Activated CD8-positive, alpha-beta memory T cell treated with anti-CD3 and anti-CD28 coated beads for 36 hours (primary cell): ENCODE measurements at regions not wholly inside any gene's neighbourhood (a gene's known extent, or its start where the extent isn't known, plus 50 kb on each side); places are given as distances from the start of the nearest gene placed in this dataset.
"Not testable (repeated sequence)": the region's sequence is repeated elsewhere in the genome, so short reads cannot be mapped to it uniquely, and the experiment has no call there.

Experiments
- CTCF ChIA-PET: fragments of 350-600 bp; sonication (Branson Sonifier 250); formaldehyde crosslinking; loops from one replicate; lab custom pipeline; 2021; ENCODE audit warnings: antibody characterized with exemption; lab: Charles Lee
- POLR2A ChIA-PET: fragments of 350-600 bp; sonication (Branson Sonifier 250); formaldehyde crosslinking; loops from one replicate; lab custom pipeline; 2021; ENCODE audit warnings: antibody characterized with exemption; lab: Charles Lee

DNA sequence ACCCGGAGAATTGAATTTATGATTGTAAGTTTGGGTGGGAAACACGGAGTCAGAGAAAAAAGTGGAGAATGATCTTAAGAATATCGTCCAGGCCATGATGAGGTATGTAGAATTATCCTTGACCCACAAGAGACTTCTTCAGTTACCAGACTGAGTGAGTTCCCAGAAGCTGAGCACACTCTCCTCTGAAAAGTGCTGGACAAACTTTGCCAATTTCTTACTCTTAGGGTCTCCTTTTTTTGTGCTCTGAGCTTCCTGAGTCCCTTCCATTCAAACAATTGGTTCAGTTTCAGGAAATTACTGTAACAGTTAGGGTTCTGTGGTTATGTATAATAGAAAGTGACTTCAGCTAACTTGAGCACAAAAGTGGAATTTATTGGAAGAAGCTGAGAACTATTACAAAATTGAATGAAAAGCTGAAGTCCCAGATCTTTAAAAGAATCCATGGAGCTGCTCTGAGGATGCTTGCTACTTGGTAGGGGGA, 50.6 kb upstream of the EHBP1 start:
- CTCF ChIA-PET: no interaction called here
- POLR2A ChIA-PET: no interaction called here

DNA sequence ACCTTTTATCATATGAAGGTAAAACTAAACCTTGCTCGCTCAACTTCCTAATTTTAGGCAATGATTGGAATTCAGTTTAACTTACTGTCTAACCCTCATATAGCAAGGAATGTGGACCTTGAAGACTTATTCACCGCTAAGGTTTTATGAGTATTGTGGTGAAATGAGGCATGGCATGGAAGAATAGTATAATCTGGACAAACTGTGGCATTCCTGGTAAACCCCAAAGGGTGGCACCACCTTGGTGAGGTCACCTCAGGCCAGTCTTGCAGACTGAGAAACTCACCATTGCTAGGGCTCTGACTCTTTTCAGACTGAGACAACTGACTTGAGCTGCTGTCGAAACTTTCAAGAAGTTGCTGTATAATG, 51.1 kb upstream of the EHBP1 start:
- ChIA-PET POLR2A (no interaction called here), CTCF (no interaction called here)

DNA sequence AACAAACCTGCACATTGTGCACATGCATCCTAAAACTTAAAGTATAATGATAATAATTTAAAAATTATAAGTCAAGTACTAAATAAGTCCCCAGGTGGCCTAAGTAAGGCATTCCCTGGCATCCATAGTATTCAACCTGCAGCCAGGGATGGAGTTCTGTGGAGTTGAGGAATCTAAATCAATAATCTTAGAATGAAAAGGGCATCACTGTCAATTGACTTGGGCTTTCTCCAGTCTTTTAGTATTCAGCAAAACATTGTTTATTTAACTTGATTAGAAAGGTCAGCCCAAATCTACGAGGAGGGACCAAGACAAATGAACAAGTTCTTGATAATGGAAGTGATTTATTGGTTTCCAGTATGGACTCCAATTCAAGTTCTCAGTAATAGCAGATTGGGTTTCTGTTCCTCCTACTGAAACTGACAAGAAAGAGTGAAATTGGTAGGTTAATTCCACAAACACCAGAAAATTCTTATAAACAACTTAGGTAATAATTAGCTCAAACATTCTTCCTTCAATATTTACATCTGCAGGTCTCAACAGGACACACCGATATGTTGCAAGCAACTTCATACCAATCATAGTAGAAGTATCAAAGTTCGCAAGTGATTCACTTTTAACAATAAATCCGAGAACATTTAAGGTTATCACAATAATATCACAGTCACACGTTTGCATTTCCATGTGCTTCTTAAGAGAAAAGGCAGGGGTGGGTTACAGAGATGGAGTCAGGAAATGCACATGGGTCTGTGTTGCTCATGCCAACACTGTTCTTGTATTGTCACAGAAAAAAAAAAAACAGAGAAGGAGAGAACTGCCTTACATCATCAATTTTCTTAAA, 51.7 kb upstream of the EHBP1 start:
- POLR2A ChIA-PET: no interaction called here

DNA sequence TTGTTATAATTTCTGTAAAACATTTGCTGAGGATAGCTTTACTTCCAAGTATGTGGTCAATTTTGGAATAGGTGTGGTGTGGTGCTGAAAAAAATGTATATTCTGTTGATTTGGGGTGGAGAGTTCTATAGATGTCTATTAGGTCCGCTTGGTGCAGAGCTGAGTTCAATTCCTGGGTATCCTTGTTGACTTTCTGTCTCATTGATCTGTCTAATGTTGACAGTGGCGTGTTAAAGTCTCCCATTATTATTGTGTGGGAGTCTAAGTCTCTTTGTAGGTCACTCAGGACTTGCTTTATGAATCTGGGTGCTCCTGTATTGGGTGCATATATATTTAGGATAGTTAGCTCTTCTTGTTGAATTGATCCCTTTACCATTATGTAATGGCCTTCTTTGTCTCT, 56.4 kb upstream of the EHBP1 start:
- CTCF ChIA-PET, POLR2A ChIA-PET: not testable (repeated sequence)

More for the DNA sequence above, 51.7 kb upstream of the EHBP1 start:
- CTCF ChIA-PET: no interaction called here

DNA sequence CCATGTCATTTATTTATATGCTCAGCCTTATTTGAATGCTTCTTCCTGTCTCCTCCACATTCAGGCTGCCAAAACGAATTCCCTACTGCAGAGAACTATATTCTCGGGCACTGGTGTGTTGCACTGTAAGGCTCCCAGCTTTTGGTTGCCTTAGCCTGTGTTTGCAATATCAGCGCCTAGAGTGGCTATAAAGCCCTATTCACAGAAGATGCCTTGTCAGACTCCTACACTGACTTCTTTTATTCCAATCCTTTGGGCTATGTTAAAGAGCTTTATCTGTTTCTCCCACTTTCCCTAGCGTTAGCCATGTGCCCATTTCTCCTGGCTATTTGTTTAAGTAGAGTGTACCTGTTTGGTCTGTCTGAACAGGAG, 62.4 kb upstream of the EHBP1 start:
- ChIA-PET CTCF (no interaction called here), POLR2A (no interaction called here)

GRCh38 chr2:62642429-62643099, 62.9 kb upstream of the EHBP1 start:
- POLR2A ChIA-PET: no interaction called here
- CTCF ChIA-PET: no interaction called here

GRCh38 chr2:62641936-62642335, 63.6 kb upstream of the EHBP1 start:
- POLR2A ChIA-PET: no interaction called here
- CTCF ChIA-PET: no interaction called here

- ChIA-PET POLR2A (no interaction called here), CTCF (no interaction called here)
Observed at GRCh38 chr2:62641410-62641843, 64.1 kb upstream of the EHBP1 start.

- ChIA-PET POLR2A (no interaction called here), CTCF (interaction anchor here (0.7 kb wide), 1 partner anchor 1606 kb away, joined by 3 read pairs; no protein-coding TSS in a partner anchor)
Observed at GRCh38 chr2:62631160-62632085, 74.1 kb upstream of the EHBP1 start.

- CTCF ChIA-PET: not testable (repeated sequence)
Observed at GRCh38 chr2:62630206-62630605, 75.3 kb upstream of the EHBP1 start.

GRCh38 chr2:62629310-62629709, 76.2 kb upstream of the EHBP1 start:
- CTCF ChIA-PET, POLR2A ChIA-PET: not testable (repeated sequence)

More at GRCh38 chr2:62630206-62630605, 75.3 kb upstream of the EHBP1 start:
- POLR2A ChIA-PET: not testable (repeated sequence)

DNA sequence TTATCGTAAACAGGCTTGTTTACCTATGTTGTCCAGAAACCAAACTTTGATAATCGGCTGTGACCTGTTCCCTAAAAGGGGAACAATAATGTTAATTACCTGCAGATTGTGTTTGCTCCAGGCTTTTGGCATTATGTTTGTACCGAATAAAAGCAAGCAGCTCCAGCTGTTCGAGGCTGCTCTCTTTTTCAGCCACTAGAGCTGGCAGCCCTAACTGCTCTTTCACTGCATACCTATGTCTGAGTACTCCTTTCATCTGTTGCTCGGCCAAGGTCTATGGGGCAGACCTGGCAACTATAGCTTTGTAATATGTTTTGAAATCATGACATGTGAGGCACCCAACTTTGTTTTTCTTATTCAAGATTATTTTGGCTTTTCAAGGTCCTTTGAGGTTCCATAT, 77.8 kb upstream of the EHBP1 start:
- POLR2A ChIA-PET: no interaction called here
- CTCF ChIA-PET: no interaction called here

GRCh38 chr2:62624855-62625254, 80.7 kb upstream of the EHBP1 start:
- POLR2A ChIA-PET: no interaction called here
- CTCF ChIA-PET: no interaction called here

DNA sequence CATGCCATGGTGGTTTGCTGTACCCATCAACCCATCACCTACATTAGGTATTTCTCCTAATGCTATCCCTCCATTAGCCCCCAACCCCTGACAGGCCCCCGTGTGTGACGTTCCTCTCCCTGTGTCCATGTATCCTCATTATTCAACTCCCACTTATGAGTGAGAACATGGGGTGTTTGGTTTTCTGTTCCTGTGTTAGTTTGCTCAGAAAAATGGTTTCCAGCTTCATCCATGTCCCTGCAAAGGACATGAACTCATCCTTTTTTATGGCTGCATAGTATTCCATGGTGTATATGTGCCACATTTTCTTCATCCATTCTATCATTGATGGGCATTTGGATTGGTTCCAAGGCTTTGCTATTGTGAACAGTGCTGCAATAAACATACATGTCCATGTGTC, 89.0 kb upstream of the EHBP1 start:
- CTCF ChIA-PET, POLR2A ChIA-PET: not testable (repeated sequence)

GRCh38 chr2:62611854-62612253, 93.7 kb upstream of the EHBP1 start:
- POLR2A ChIA-PET: no interaction called here
- CTCF ChIA-PET: no interaction called here

GRCh38 chr2:62605471-62605870, 99.5 kb upstream of the TMEM17 start:
- POLR2A ChIA-PET, CTCF ChIA-PET: not testable (repeated sequence)

DNA sequence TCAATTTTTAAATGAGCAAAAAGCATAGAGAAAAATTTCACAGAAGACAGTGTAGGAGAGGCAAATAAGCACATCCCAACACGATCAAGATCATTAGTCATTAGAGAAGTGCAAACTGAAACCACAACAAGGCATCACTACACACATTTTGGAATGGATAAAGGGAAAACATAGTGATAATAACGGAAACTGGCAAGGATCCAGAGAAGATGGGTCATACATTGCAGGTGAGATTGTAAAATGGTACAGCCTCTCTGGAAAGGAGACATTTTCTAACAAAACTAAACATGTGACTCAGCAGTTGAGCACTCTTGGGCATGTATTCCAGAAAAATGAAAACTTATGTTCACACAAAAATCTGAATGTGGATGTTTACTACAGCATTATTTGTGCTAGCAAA, 98.3 kb upstream of the TMEM17 start:
- ChIA-PET CTCF (no interaction called here), POLR2A (no interaction called here)

- POLR2A ChIA-PET: no interaction called here
- CTCF ChIA-PET: no interaction called here
Observed at GRCh38 chr2:62603154-62603712, 97.2 kb upstream of the TMEM17 start.

GRCh38 chr2:62599674-62600410, 93.8 kb upstream of the TMEM17 start:
- CTCF ChIA-PET, POLR2A ChIA-PET: not testable (repeated sequence)
